ENCODE measurements at regions not wholly inside any gene's neighbourhood (a gene's known extent, or its start where the extent isn't known, plus 50 kb on each side); places are given as distances from the start of the nearest gene placed in this dataset.
A peak's percentile ranks its signal among the peaks of the same experiment; 100 is the strongest.
"Not testable (repeated sequence)": the region's sequence is repeated elsewhere in the genome, so short reads cannot be mapped to it uniquely, and the experiment has no call there.

DNA sequence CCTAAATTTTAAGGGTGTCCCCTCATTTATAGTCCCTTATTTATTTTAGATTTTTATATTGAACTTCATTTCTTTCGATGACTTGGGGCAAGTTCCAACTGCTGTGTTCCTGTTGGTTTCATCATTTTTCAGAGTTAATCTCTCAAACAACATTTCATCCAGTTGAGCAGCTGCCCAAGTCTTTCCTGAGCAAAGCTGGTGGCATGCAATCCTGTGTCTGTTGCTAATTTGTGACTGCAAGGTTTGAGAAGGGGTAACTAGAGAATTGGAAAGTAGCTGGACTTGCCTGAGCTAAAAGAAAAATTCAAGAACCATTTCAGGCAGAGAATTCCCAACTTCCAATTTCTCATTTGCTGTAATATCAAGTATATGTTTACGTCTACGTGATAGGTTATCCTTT is 881.5 kb upstream of the SLC35B3 start:
- DNase-seq (ENCODE audit: low read depth in 2 of 2): no peak

GRCh38 chr6:9315966-9316650 is 880.8 kb upstream of the SLC35B3 start:
- DNase-seq (ENCODE audit: low read depth in 2 of 2): no peak

- DNase-seq (ENCODE audit: low read depth in 2 of 2): no peak
These were observed 872.9 kb upstream of the SLC35B3 start for GRCh38 chr6:9308284-9308683.

DNA sequence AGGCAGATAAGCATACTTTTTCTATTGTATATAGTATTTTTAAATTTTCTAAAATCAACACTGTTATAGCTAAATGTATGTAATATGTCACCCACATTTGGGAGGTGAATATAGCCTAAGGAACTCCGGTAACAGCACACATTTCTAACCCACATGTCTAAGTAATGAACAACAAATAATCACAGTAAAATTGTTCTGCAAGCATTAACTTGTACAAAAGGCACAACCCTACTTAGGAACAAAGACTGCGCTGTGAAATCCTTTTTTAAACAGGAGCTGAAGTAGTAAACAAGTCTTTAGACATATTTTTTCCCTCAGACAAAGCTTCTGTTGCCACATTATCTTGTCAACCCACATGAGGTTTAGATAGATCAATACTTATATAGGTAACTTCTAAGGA is 872.4 kb upstream of the SLC35B3 start:
- no peak for DNase-seq (ENCODE audit: low read depth in 2 of 2)

DNA sequence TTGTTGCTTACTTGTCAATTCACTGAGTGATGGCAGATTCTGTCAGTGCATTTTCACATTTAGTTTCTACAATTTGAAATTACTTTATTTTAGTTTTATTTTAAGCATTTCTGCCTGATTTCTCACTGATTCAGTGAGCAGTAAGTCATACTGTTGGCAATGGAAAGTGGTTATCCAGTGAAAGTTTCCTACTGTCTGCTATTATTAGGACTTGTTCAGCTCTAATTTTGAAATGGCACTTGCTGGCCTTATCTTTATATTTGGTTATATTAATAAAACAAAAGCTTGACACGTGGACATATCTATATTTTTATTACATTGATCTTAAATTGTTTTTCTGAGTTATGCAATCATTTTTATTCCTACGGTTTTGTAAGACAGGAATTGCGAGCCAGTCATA is 871.8 kb upstream of the SLC35B3 start:
- no peak for DNase-seq (ENCODE audit: low read depth in 2 of 2)

GRCh38 chr6:9295644-9296043 is 860.3 kb upstream of the SLC35B3 start:
- DNase-seq (ENCODE audit: low read depth in 2 of 2): no peak

GRCh38 chr6:9292975-9293374 is 857.6 kb upstream of the SLC35B3 start:
- DNase-seq (ENCODE audit: low read depth in 2 of 2): no peak

DNA sequence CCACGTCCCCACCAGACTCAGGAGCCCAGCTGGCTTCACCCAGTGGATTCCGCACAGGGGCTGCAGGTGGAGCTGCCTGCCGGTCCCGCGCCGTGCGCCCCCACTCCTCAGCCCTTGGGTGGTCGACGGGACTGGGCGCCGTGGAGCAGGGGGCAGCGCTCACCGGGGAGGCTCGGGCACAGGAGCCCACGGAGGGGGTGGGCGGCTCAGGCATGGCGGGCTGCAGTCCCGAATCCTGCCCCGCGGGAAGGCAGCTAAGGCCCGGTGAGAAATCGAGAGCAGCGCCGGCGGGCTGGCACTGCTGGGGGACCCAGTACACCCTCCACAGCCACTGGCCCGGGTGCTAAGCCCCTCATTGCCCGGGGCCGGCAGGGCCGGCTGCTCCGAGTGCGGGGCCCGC is 855.0 kb upstream of the SLC35B3 start:
- DNase-seq (ENCODE audit: low read depth in 2 of 2): not testable (repeated sequence)

DNA sequence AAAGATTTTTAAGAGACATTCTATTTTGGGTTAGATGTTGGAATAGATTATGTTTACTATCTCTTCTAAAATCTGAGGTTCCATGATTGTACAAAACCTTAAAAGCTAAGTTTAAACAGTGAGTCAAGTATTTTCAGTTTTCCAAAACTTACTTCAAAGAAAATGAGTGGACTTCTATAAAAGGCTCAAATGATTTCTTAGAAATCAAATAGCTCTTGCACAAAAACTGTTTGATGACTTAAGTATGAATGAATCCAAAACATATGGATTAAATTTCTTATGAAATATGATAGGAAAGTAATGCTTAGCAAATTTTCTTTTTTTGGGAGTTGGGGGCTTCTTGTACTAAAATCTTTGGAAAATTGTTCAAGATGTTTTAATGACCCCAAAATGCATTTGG is 837.3 kb upstream of the SLC35B3 start:
- DNase-seq (ENCODE audit: low read depth in 2 of 2): no peak

DNA sequence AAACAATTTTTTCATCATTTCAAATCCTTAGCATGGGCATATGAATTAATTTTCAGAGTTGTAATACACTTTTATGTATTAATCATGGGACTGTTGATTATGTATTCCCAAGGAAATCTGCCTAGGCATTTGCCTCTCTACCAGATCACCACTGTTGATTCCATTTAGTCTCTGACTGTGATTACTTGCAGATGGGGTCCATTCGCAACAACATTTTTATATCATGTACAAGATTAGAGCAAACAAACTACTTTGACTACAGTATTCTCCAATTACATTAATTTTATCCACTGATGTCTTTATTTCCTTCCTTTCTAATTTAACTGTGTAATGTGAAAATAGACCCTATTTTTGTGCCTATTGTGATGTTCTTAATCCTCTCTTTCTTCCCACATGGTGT is 831.4 kb upstream of the SLC35B3 start:
- no peak for DNase-seq (ENCODE audit: low read depth in 2 of 2)

DNA sequence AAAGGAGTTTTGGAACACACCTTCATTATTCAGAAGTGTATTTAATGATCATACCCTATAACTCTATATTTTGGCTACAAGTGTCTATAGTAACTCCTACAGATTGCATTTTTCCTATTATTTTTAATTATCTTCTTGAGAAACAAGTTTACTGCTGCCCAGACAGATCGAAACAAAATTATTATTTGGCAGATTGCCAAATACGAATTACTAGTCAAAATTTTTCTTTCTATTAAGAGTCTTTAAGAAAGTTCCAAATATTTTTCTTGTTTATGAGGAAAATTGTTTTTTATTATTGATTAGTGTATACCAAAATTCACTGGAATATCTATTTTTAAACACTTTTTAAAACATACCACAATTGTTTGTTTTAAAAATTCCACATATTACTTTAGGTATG is 821.9 kb upstream of the SLC35B3 start:
- no peak for DNase-seq (ENCODE audit: low read depth in 2 of 2)

- no peak for DNase-seq (ENCODE audit: low read depth in 2 of 2)
These were observed 818.9 kb upstream of the SLC35B3 start for GRCh38 chr6:9254251-9254650.

GRCh38 chr6:9252799-9253198 is 817.5 kb upstream of the SLC35B3 start:
- DNase-seq (ENCODE audit: low read depth in 2 of 2): no peak

GRCh38 chr6:9250852-9251251 is 815.5 kb upstream of the SLC35B3 start:
- DNase-seq (ENCODE audit: low read depth in 2 of 2): peak in 1 of 2 donors; percentile 47

DNA sequence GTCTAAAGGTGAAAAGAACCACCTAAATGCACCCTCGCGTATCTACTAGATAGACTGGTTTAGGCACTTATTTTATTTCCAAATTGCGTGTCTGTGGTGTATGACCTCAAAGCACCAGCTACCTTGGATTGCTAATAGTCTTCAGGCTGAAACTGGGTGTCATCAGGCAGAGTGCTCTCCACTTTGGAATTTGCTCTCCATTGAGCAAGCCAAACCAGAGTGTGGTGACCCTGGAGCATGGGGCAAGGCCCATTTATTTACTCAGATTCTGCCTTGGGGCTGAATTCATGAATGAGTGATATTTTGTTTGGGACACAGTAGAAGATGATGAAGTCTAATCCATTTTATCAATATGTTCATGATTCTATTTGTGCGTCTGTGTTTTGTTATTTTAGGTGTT is 812.8 kb upstream of the SLC35B3 start:
- no peak for DNase-seq (ENCODE audit: low read depth in 2 of 2)

DNA sequence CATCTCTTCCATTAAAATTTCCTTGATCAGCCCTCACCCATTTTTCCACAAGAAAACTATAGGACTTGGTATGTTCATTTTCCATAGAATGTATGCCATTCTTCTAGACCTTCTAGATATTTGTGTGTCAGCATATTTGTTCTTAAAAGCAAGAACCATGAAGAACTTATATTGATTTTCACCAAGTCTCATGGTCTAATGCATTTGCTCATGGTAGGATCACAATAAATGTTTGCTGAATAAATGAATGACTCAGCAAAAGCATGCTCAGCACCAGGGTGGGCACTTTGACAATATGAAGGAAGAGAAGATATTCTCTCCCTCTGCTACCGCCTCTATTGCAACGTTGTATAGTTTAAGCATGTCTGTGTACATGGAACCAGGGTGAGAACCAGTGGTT is 805.5 kb upstream of the SLC35B3 start:
- DNase-seq (ENCODE audit: low read depth in 2 of 2): no peak

GRCh38 chr6:9236443-9236842 is 801.1 kb upstream of the SLC35B3 start:
- no peak for DNase-seq (ENCODE audit: low read depth in 2 of 2)

GRCh38 chr6:9233686-9234085 is 798.3 kb upstream of the SLC35B3 start:
- no peak for DNase-seq (ENCODE audit: low read depth in 2 of 2)

- DNase-seq (ENCODE audit: low read depth in 2 of 2): no peak
These were observed 797.9 kb upstream of the SLC35B3 start for GRCh38 chr6:9233226-9233625.

DNA sequence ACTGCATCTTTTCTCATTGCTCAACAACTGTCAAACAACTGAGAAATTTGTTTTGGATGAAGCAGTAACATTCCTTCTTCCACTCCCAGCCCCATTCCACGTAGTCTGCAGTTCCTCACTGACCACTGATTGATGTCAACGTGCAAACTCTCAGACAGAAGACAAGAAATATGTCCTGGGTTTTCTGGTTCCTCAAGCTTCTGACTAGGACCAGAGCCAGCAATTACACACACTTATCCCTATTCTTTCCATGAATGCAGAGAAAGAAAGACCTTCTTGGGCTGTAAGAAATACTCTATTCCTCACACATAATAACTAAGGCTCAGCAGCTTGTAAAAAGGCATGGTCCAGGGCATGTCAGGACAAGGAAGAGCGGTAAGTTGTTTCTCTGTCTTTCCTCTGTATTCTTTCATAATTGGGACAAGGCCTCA is 790.1 kb upstream of the SLC35B3 start:
- DNase-seq (ENCODE audit: low read depth in 2 of 2): no peak

DNA sequence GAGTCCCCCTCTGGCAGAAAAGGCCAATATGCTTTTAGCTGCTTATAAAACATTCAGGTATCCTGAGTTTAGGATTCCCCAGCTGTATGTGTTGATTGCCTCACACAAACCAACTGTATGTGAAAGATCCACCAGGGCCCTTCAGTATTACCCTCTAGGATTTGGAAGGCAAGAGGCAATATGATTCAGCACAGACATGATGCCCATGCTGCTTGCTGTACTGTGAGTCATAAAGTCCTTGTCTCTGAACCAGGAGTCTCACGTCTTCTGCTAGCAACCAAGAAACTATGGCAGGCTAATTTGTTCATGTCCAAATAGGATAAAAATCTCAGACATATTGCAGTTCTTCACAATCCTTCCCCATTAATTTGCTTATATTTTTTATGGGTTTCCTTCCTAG is 789.2 kb upstream of the SLC35B3 start:
- no peak for DNase-seq (ENCODE audit: low read depth in 2 of 2)

DNA sequence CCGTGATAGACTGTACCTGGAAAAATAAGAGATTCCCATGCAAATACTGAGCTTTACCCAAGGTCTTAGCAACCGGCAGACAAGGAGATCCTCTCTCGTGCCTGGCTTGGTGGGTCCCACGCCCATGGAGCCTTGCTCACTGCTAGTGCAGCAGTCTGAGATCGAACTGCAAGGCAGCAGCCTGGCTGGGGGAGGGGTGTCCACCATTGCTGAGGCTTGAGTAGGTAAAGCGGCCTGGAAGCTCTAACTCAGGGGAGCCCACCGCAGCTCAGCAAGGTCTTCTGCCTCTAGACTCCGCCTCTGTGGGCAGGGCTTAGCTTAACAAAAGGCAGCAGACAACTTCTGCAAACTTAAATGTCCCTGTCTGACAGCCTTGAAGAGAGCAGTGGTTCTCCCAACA is 778.4 kb upstream of the SLC35B3 start:
- DNase-seq (ENCODE audit: low read depth in 2 of 2): not testable (repeated sequence)

DNA sequence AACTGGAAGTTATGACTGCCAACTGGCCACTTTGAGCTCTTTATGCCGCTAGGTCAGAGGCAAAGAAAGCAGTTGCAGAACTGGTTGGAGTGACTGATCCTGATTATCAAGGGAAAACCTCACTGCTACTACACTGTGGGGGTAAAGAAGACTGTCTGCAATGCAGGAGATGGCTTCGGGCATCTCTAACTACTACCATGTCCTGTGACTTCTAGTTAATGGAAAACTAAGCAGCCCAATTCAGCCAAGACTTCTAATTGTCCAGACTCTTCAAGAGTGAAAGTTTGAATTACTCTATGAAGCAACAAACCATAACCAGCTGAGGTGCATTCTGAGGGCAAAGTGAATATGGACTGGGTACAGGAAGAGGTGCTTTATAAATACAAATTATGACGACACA is 773.6 kb upstream of the SLC35B3 start:
- DNase-seq (ENCODE audit: low read depth in 2 of 2): no peak

GRCh38 chr6:9205645-9206044 is 770.3 kb upstream of the SLC35B3 start:
- no peak for DNase-seq (ENCODE audit: low read depth in 2 of 2)

Data from dermis microvascular lymphatic vessel endothelial cell (primary cell).